GM12878 (cell line): ENCODE measurements at regions not wholly inside any gene's neighbourhood (a gene's known extent, or its start where the extent isn't known, plus 50 kb on each side); places are given as distances from the start of the nearest gene placed in this dataset.

ENCODE experiments used
- ATAC-seq: fragments of 200-7000 bp; cut with Tn5 transposase; 3 replicates; pipeline ENCODE4 v1.9.1; 2020; ENCODE audit warnings: mild to moderate bottlenecking, moderate library complexity
- BruUV-seq: library from RNA; stranded (reverse); fragments of 400-500 nt; replicated peaks from 2 replicates; lab custom pipeline; 2021; lab: Mats Ljungman, UMichigan
- CTCF ChIA-PET: fragments of 300-600 bp; sonication (Branson Sonifier 250); formaldehyde crosslinking; extraction: SDS; loops from one replicate; lab custom pipeline; 2021; ENCODE audit warnings: inconsistent platforms; lab: Yijun Ruan, JAX
- POLR2A ChIA-PET: fragments of 350-600 bp; formaldehyde crosslinking; extraction: SDS; loops from one replicate; lab custom pipeline; 2021; ENCODE audit warnings: inconsistent platforms; lab: Charles Lee
- RAD21 ChIA-PET: fragments of 300-600 bp; sonication (Branson Sonifier 250); formaldehyde crosslinking; loops from one replicate; lab custom pipeline; 2023; ENCODE audit warnings: antibody characterized with exemption; ENCODE audit not compliant: unreplicated experiment; lab: Charles Lee
- SMC1A ChIA-PET: fragments of 300-600 bp; sonication (Branson Sonifier 250); formaldehyde crosslinking; loops from one replicate; lab custom pipeline; 2023; ENCODE audit not compliant: unreplicated experiment, uncharacterized antibody; lab: Charles Lee
- DNase-seq: peaks from one replicate; pipeline ENCODE4 v3.0.0-alpha.2; 2011; ENCODE audit warnings: low read depth, low spot score
- FAIRE-seq: peaks from 3 replicates; lab custom pipeline; 2011; peaks lifted over from hg19 to GRCh38; lab: Jason Lieb, UNC
- H2AFZ ChIP-seq: 2 replicates; pipeline ENCODE4 v1.6.0; 2011; ENCODE audit warnings: low read depth, low read length, control low read depth; ENCODE audit not compliant: control insufficient read depth
- H3K27ac ChIP-seq: 2 replicates; pipeline ENCODE4 v1.5.1; 2011; ENCODE audit warnings: control low read depth; ENCODE audit not compliant: control insufficient read depth, insufficient read depth
- H3K27me3 ChIP-seq, 2 experiments: replicated peaks in 1 of 2; 2 replicates each; pipeline versions ENCODE4 v1.6.0 to v1.6.1; 2011; ENCODE audit warnings: low read length in 1 of 2; ENCODE audit not compliant: control insufficient read depth in 2 of 2, insufficient read depth in 2 of 2
- H3K36me3 ChIP-seq, 2 experiments: 2 replicates each; pipeline ENCODE4 v1.5.1; 2011; ENCODE audit warnings: low read length in 1 of 2; ENCODE audit not compliant: control insufficient read depth in 2 of 2, insufficient read depth in 2 of 2
- H3K4me1 ChIP-seq: 2 replicates; pipeline ENCODE4 v1.6.1; 2011; ENCODE audit warnings: mild to moderate bottlenecking, low read length, moderate library complexity, mixed read lengths; ENCODE audit not compliant: control insufficient read depth, insufficient read depth
- H3K4me2 ChIP-seq: 2 replicates; pipeline ENCODE4 v1.6.0; 2011; ENCODE audit warnings: control low read depth; ENCODE audit not compliant: control insufficient read depth, insufficient read depth
- H3K4me3 ChIP-seq: fragments of 200-600 bp; sonication (generic); 2 replicates; pipeline ENCODE4 v1.5.1; 2016
- H3K79me2 ChIP-seq: 2 replicates; pipeline ENCODE4 v1.6.0; 2011; ENCODE audit warnings: low read length; ENCODE audit not compliant: control insufficient read depth, insufficient read depth
- H3K9ac ChIP-seq: 2 replicates; pipeline ENCODE4 v1.8.0; 2011; ENCODE audit warnings: low read length, control low read depth, mixed read lengths; ENCODE audit not compliant: control insufficient read depth, insufficient read depth
- H3K9me3 ChIP-seq: replicated peaks from 3 replicates; pipeline ENCODE4 v1.5.1; 2011; ENCODE audit warnings: mild to moderate bottlenecking, low read length; ENCODE audit not compliant: control insufficient read depth, insufficient read depth
- H4K20me1 ChIP-seq: 2 replicates; pipeline ENCODE4 v1.6.0; 2011; ENCODE audit not compliant: control insufficient read depth, insufficient read depth
- ATF2 ChIP-seq: IDR thresholded peaks from 2 replicates; pipeline ENCODE4 v1.6.1; 2012; ENCODE audit warnings: low read length, inconsistent platforms
- ATF3 ChIP-seq: IDR thresholded peaks from 2 replicates; pipeline ENCODE4 v1.6.1; 2011; ENCODE audit warnings: low read depth, mild to moderate bottlenecking, low read length, moderate library complexity, borderline replicate concordance; ENCODE audit errors: extremely low read depth
- BCL3 ChIP-seq: IDR thresholded peaks from 2 replicates; pipeline ENCODE4 v1.6.1; 2011; ENCODE audit warnings: borderline replicate concordance, low read depth, mild to moderate bottlenecking, moderate library complexity, low read length; ENCODE audit not compliant: insufficient read depth, poor library complexity, severe bottlenecking
- CEBPB ChIP-seq, 2 experiments: fragments of 150-350 bp in 1 of 2; IDR thresholded peaks; 2 replicates each; pipeline ENCODE4 v1.6.1; 2012 to 2014; ENCODE audit warnings: low read depth in 2 of 2, low read length in 2 of 2, borderline replicate concordance in 1 of 2, inconsistent platforms in 1 of 2
- CEBPZ ChIP-seq: fragments of 150-350 bp; IDR thresholded peaks from 2 replicates; pipeline ENCODE4 v1.6.1; 2016; ENCODE audit warnings: low read depth, low read length
- GABPA ChIP-seq: IDR thresholded peaks from 2 replicates; pipeline ENCODE4 v1.6.1; 2014; ENCODE audit warnings: antibody characterized with exemption, low read depth, mild to moderate bottlenecking, inconsistent platforms
- HDAC2 ChIP-seq: fragments of 200-600 bp; sonication (generic); IDR thresholded peaks from 2 replicates; pipeline ENCODE4 v1.6.1; 2017
- HDAC6 ChIP-seq: fragments of 200-600 bp; sonication (generic); IDR thresholded peaks from one replicate; pipeline ENCODE4 v1.8.0; 2017; ENCODE audit warnings: antibody characterized with exemption; ENCODE audit not compliant: unreplicated experiment
- HDGF ChIP-seq: fragments of 450-650 bp; IDR thresholded peaks from 2 replicates; pipeline ENCODE4 v1.6.1; 2016; ENCODE audit warnings: antibody characterized with exemption
- MYB ChIP-seq: fragments of 150-350 bp; IDR thresholded peaks from 2 replicates; pipeline ENCODE4 v1.6.1; 2014; ENCODE audit warnings: mild to moderate bottlenecking, low read depth, low read length, borderline replicate concordance
- NRF1 ChIP-seq: conservative IDR thresholded peaks from 2 replicates; pipeline ENCODE4 v1.6.1; 2011; ENCODE audit warnings: mild to moderate bottlenecking, low read depth, low read length, improper control_type of control experiment
- RCOR1 ChIP-seq: conservative IDR thresholded peaks from 2 replicates; pipeline ENCODE4 v1.6.1; 2012; ENCODE audit warnings: low read depth, low read length, improper control_type of control experiment
- RUNX3 ChIP-seq: IDR thresholded peaks from 2 replicates; pipeline ENCODE4 v1.6.1; 2012; ENCODE audit warnings: low read length, inconsistent platforms
- SMAD5 ChIP-seq: IDR thresholded peaks from 2 replicates; pipeline ENCODE4 v1.6.1; 2016; ENCODE audit warnings: antibody characterized with exemption, low read depth
- SUPT20H ChIP-seq: IDR thresholded peaks from 2 replicates; pipeline ENCODE4 v1.6.1; 2011; ENCODE audit warnings: low read depth, mild to moderate bottlenecking, low read length, moderate library complexity, borderline replicate concordance; ENCODE audit not compliant: control insufficient read depth
- TAF1 ChIP-seq: IDR thresholded peaks from 2 replicates; pipeline ENCODE4 v1.6.1; 2011; ENCODE audit warnings: mild to moderate bottlenecking, low read depth, low read length, borderline replicate concordance
- TBL1XR1 ChIP-seq: IDR thresholded peaks from 2 replicates; pipeline ENCODE4 v1.6.1; 2012; ENCODE audit warnings: low read depth, low read length, improper control_type of control experiment
- WRNIP1 ChIP-seq: IDR thresholded peaks from 2 replicates; pipeline ENCODE4 v1.6.1; 2011; ENCODE audit warnings: low read depth, low read length, improper control_type of control experiment, borderline replicate concordance
- ZBED1 ChIP-seq: IDR thresholded peaks from 2 replicates; pipeline ENCODE4 v1.6.1; 2016; ENCODE audit warnings: borderline replicate concordance
- WGBS: methylation state at CpG from one replicate; pipeline ENCODE4 v1.1.6; 2016; ENCODE audit warnings: low lambda C conversion rate; ENCODE audit not compliant: insufficient replicate concordance, insufficient coverage; ENCODE audit errors: missing lambda C conversion rate; 5-methylcytosine and 5-hydroxymethylcytosine counted together
- in situ Hi-C: fragments of 300-500 bp; cut with MboI; formaldehyde crosslinking; loops from 9 replicates; pipeline ENCODE4 v1.14.3; 2018; ENCODE audit warnings: mixed read lengths
- intact Hi-C: fragments of 100-400 bp; cut with micrococcal nuclease; formaldehyde crosslinking; loops from one replicate; pipeline ENCODE4 v1.14.2; 2022; ENCODE audit not compliant: unreplicated experiment

GRCh38 chr10:33556103-33556502 lies 221.6 kb upstream of the NRP1 start:
- in situ Hi-C loops = no loop called here
- ChIA-PET POLR2A (no interaction called here), RAD21 (interaction anchor here (0.7 to 1.6 kb wide), 2 partner anchors 221 to 223 kb away, joined by 3 to 4 read pairs; partner anchors contain the start of gene NRP1), SMC1A (interaction anchor here (1.1 to 4.1 kb wide), 4 partner anchors 14 to 224 kb away, joined by 3 to 27 read pairs (median 4); no protein-coding TSS in a partner anchor), CTCF (interaction anchor here (0.6 kb wide), 1 partner anchor 228 kb away, joined by 3 read pairs; no protein-coding TSS in a partner anchor)
- H3K9ac ChIP-seq = no peak overlapping the region
- intact Hi-C loops = no loop called here
- H3K4me3 ChIP-seq = no peak overlapping the region
- H3K27ac ChIP-seq = no peak overlapping the region
- no peaks in the 10 kb centered on the region for H3K4me1 ChIP-seq
- H2AFZ ChIP-seq = no peak overlapping the region
- H3K36me3 ChIP-seq = no peaks in the 10 kb centered on the region
- BruUV-seq = no TSS peak
- DNase-seq = no peak
- H4K20me1 ChIP-seq = no peaks in the 10 kb centered on the region
- H3K9me3 ChIP-seq = no peaks in the 10 kb centered on the region
- TF ChIP-seq RUNX3 = no peak
- TF ChIP-seq TBL1XR1 = no peak
- no peak for TF ChIP-seq WRNIP1
- no peak for TF ChIP-seq TAF1
- no peak for TF ChIP-seq SMAD5
- no peak for TF ChIP-seq HDGF
- no peak for TF ChIP-seq HDAC6
- TF ChIP-seq CEBPB (IDR thresholded peaks at IDR 0.05; ENCODE audit: borderline replicate concordance in 1 of 2, low read depth in 2 of 2, low read length in 2 of 2) = no peak
- TF ChIP-seq GABPA = no peak
- TF ChIP-seq ATF3 = no peak
- no peak for TF ChIP-seq SUPT20H
- TF ChIP-seq NRF1 = no peak
- TF ChIP-seq BCL3 = no peak
- TF ChIP-seq RCOR1 = no peak
- TF ChIP-seq CEBPZ = no peak
- TF ChIP-seq ATF2 = no peak
- TF ChIP-seq HDAC2 = no peak
- no peak for TF ChIP-seq MYB
- TF ChIP-seq ZBED1 = no peak
- TF ChIP-seq, all 136 proteins: peak for 0
- 90% methylated on average over 1 of the region's 1 CpG for WGBS
- FAIRE-seq (no peak), ATAC-seq (no peak)
- no peak overlapping the region for H3K4me2 ChIP-seq
- no peaks in the 10 kb centered on the region for H3K27me3 ChIP-seq
- H3K79me2 ChIP-seq = no peaks in the 10 kb centered on the region
